OCI-LY7 (cell line): ENCODE measurements at regions not wholly inside any gene's neighbourhood (a gene's known extent, or its start where the extent isn't known, plus 50 kb on each side); places are given as distances from the start of the nearest gene placed in this dataset.

Source experiments
- BruUV-seq: library from RNA; stranded (reverse); fragments of 400-500 nt; replicated peaks from 2 replicates; lab custom pipeline; 2021; lab: Mats Ljungman, UMichigan
- CTCF ChIA-PET: fragments of 300-600 bp; sonication (Branson Sonifier 250); formaldehyde crosslinking; loops from one replicate; lab custom pipeline; 2022; ENCODE audit warnings: antibody characterized with exemption; ENCODE audit not compliant: unreplicated experiment; lab: Charles Lee
- POLR2A ChIA-PET: fragments of 300-600 bp; sonication (Branson Sonifier 250); formaldehyde crosslinking; loops from one replicate; lab custom pipeline; 2022; ENCODE audit warnings: antibody characterized with exemption; lab: Charles Lee
- DNase-seq: peaks from one replicate; pipeline ENCODE4 v3.0.0-alpha.2; 2015; ENCODE audit warnings: low spot score
- H2AFZ ChIP-seq: fragments of 200-600 bp; sonication (generic), shearing (Covaris generic); 2 replicates; pipeline ENCODE4 v1.6.1; 2014; ENCODE audit warnings: mild to moderate bottlenecking, antibody characterized with exemption, low read length, moderate library complexity
- H3K27ac ChIP-seq: fragments of 200-600 bp; sonication (generic); 2 replicates; pipeline ENCODE4 v1.5.1; 2014; ENCODE audit warnings: mixed run types, low read depth, mild to moderate bottlenecking, moderate library complexity, low read length, inconsistent platforms; ENCODE audit not compliant: poor library complexity, severe bottlenecking
- H3K36me3 ChIP-seq: fragments of 200-600 bp; sonication (generic); 2 replicates; pipeline ENCODE4 v1.6.1; 2014; ENCODE audit warnings: mild to moderate bottlenecking, antibody characterized with exemption, low read length, moderate library complexity, mixed read lengths; ENCODE audit not compliant: insufficient read depth
- H3K4me1 ChIP-seq: fragments of 200-600 bp; sonication (generic); 2 replicates; pipeline ENCODE4 v1.5.1; 2014; ENCODE audit warnings: mild to moderate bottlenecking, low read length; ENCODE audit not compliant: insufficient read depth, poor library complexity, severe bottlenecking
- H3K4me2 ChIP-seq: fragments of 200-600 bp; sonication (generic); 2 replicates; pipeline ENCODE4 v1.6.1; 2014; ENCODE audit warnings: mild to moderate bottlenecking, low read length
- H3K4me3 ChIP-seq: fragments of 200-600 bp; sonication (generic); 2 replicates; pipeline ENCODE4 v1.5.1; 2014; ENCODE audit warnings: mild to moderate bottlenecking, low read depth, low read length; ENCODE audit not compliant: poor library complexity, severe bottlenecking
- H3K79me2 ChIP-seq: fragments of 200-600 bp; sonication (generic); 2 replicates; pipeline ENCODE4 v1.6.1; 2016; ENCODE audit warnings: low read depth, mild to moderate bottlenecking, low read length, moderate library complexity, mixed read lengths; ENCODE audit not compliant: insufficient read depth
- H3K9me2 ChIP-seq: fragments of 200-600 bp; sonication (generic); 2 replicates; pipeline ENCODE4 v1.6.1; 2016; ENCODE audit warnings: mild to moderate bottlenecking, low read length, mixed read lengths; ENCODE audit not compliant: insufficient read depth
- H3K9me3 ChIP-seq: fragments of 200-600 bp; sonication (generic); 2 replicates; pipeline ENCODE4 v1.6.1; 2014; ENCODE audit warnings: mild to moderate bottlenecking, mixed run types, low read length, mixed read lengths
- H4K20me1 ChIP-seq: fragments of 200-600 bp; sonication (generic); 2 replicates; pipeline ENCODE4 v1.6.1; 2014; ENCODE audit warnings: mild to moderate bottlenecking, antibody characterized with exemption, low read length, moderate library complexity, mixed read lengths; ENCODE audit not compliant: insufficient read depth
- EZH2phosphoT487 ChIP-seq: fragments of 200-600 bp; sonication (generic); IDR thresholded peaks from 2 replicates; pipeline ENCODE4 v1.6.1; 2018; ENCODE audit warnings: low read depth, borderline replicate concordance, mild to moderate bottlenecking, mixed run types, antibody characterized with exemption, low read length, moderate library complexity, mixed read lengths
- intact Hi-C: fragments of 100-400 bp; cut with micrococcal nuclease; formaldehyde crosslinking; loops from one replicate; pipeline ENCODE4 v1.10.0; 2022; ENCODE audit not compliant: unreplicated experiment
- TF ChIP-seq, protein P1 (sequence below): fragments of 200-600 bp; sonication (generic); conservative IDR thresholded peaks from 2 replicates; pipeline ENCODE4 v1.5.1; 2014; ENCODE audit warnings: mild to moderate bottlenecking, antibody characterized with exemption, low read length, moderate library complexity, mixed read lengths

DNA sequence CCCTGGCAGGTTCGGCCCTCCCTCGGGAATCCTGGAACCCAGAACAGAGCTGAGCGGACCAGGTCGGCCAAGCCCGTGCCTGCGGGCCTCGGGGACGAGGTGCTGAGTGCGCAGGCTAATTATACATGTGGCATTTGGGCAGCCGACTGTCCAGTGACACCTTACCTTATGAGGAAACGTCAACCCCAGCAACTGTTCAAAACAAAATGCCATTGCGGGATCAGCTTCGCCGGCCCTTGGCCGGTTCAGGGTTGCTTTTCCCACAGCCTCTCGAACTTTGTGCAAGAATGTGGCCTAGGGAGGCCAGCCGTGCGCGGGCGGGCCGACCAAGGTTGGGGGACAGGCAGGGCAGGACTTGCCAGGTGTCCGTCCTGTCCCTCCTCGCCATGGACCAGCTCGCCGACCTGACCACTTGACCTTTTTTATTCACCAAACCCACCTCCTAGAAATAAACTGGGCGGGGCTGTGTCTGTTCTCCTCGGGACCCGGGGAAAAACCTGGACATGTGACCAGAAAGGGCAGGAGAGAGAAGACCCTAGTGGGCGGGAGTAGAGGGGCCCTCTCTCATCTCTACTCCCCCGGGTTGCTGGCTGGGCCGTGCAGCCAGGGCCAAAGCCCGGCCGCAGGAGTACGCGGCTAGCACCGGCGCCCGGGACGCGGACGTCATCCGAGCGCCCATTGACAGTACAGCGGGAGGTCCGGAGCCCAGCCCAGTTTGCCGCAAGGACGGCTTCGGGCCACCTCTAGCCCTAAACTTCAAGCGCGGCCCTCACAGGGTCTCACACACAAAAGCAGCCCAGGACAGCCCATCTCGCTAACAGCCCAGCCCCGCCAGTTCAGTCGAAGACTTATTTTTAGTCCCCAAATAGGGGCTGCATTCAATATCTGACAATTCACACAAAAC is 134.3 kb upstream of the C11orf58 start:
- H3K9me3 ChIP-seq, result no peaks in the 10 kb centered on the region
- no peak overlapping the region for H3K4me2 ChIP-seq
- POLR2A ChIA-PET, result no interaction called here
- no peaks in the 10 kb centered on the region for H3K9me2 ChIP-seq
- H3K36me3 ChIP-seq, result no peaks in the 10 kb centered on the region
- no peak overlapping the region for H3K4me3 ChIP-seq
- TF ChIP-seq, protein P1, sequence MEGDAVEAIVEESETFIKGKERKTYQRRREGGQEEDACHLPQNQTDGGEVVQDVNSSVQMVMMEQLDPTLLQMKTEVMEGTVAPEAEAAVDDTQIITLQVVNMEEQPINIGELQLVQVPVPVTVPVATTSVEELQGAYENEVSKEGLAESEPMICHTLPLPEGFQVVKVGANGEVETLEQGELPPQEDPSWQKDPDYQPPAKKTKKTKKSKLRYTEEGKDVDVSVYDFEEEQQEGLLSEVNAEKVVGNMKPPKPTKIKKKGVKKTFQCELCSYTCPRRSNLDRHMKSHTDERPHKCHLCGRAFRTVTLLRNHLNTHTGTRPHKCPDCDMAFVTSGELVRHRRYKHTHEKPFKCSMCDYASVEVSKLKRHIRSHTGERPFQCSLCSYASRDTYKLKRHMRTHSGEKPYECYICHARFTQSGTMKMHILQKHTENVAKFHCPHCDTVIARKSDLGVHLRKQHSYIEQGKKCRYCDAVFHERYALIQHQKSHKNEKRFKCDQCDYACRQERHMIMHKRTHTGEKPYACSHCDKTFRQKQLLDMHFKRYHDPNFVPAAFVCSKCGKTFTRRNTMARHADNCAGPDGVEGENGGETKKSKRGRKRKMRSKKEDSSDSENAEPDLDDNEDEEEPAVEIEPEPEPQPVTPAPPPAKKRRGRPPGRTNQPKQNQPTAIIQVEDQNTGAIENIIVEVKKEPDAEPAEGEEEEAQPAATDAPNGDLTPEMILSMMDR, result no peak
- no peaks in the 10 kb centered on the region for H3K4me1 ChIP-seq
- CTCF ChIA-PET, result no interaction called here
- H2AFZ ChIP-seq, result no peak overlapping the region
- H4K20me1 ChIP-seq, result no peaks in the 10 kb centered on the region
- DNase-seq, result no peak
- H3K27ac ChIP-seq, result no peak overlapping the region
- intact Hi-C loops, result loop anchor here (10.0 kb wide), 1 partner anchor 779 kb away; no protein-coding TSS in a partner anchor
- no peaks in the 10 kb centered on the region for H3K79me2 ChIP-seq
- no TSS peak for BruUV-seq

DNA sequence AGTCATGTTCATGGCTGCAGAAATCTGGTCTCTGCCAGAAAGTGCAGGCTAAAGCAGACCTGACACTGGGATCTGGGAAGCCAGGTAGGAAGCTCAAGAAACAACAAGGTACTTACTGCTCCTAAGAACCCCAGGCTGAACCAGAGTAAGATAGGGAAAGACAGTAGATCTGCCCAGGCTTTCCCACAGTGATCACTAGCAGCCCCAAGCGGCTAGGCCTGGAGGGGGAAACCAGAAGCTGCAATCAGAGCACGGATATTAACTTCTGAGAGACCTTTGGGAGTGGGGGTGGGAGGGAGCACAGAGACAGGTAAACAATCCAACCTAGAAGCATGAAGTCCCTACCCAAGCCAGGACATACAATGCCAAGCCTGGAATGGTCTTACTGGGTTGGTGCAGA is 135.2 kb upstream of the C11orf58 start:
- DNase-seq, result no peak
- Histone ChIP-seq H3K4me2 (no peak overlapping the region), H3K4me3 (no peak overlapping the region), H3K36me3 (no peaks in the 10 kb centered on the region), H3K9me2 (no peaks in the 10 kb centered on the region), H3K27ac (no peak overlapping the region), H4K20me1 (no peaks in the 10 kb centered on the region), H3K4me1 (no peaks in the 10 kb centered on the region), H3K79me2 (no peaks in the 10 kb centered on the region), H3K9me3 (no peaks in the 10 kb centered on the region), H2AFZ (no peak overlapping the region)
- intact Hi-C loops, result loop anchor here (10.0 kb wide), 1 partner anchor 778 kb away; no protein-coding TSS in a partner anchor
- POLR2A ChIA-PET, result no interaction called here
- CTCF ChIA-PET, result no interaction called here
- TF ChIP-seq EZH2phosphoT487, result no peak
- no TSS peak for BruUV-seq

DNA sequence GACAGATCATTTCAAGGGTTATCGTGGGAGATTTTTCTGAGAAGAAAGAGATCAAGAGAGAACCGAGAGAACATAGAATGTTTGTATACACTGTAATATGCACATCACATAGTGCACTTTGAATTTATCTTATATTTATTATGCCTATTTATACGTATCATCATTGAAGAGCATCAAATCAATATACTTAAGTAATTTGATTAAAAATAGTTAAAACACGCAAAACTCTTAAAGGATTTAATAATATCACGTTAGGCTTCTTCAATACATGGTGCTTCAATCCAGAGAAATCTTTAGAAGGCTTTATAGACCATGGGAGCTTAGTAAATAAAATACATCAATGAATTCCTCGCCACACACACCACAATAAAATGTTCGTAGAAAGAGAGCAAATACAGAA is 139.5 kb upstream of the C11orf58 start:
- ChIA-PET CTCF (no interaction called here), POLR2A (no interaction called here)
- no peak overlapping the region for H2AFZ ChIP-seq
- no peak overlapping the region for H3K4me2 ChIP-seq
- no peak overlapping the region for H3K4me3 ChIP-seq
- no peak for TF ChIP-seq EZH2phosphoT487
- no peak for DNase-seq
- BruUV-seq, result no TSS peak
- no peaks in the 10 kb centered on the region for H4K20me1 ChIP-seq
- intact Hi-C loops, result no loop called here
- H3K79me2 ChIP-seq, result no peaks in the 10 kb centered on the region
- no peaks in the 10 kb centered on the region for H3K4me1 ChIP-seq
- no peaks in the 10 kb centered on the region for H3K36me3 ChIP-seq
- H3K9me3 ChIP-seq, result no peaks in the 10 kb centered on the region
- no peaks in the 10 kb centered on the region for H3K9me2 ChIP-seq
- H3K27ac ChIP-seq, result no peak overlapping the region
